ENCODE measurements at regions not wholly inside any gene's neighbourhood (a gene's known extent, or its start where the extent isn't known, plus 50 kb on each side); places are given as distances from the start of the nearest gene placed in this dataset.

- H3K4me1 ChIP-seq (ENCODE audit: insufficient read depth, low read length, poor library complexity, severe bottlenecking), result no peaks in the 10 kb centered on the region
- intact Hi-C loops (cut with micrococcal nuclease; ENCODE audit: unreplicated experiment), result no loop called here
Observed at GRCh38 chr11:11011617-11012016, 153.8 kb upstream of the ZBED5 start.

GRCh38 chr11:11010624-11011127, 152.8 kb upstream of the ZBED5 start:
- CTCF ChIA-PET (ENCODE audit: unreplicated experiment), result interaction anchor here (1.2 kb wide), 1 partner anchor 77 kb away, joined by 4 read pairs; no protein-coding TSS in a partner anchor
- POLR2A ChIA-PET, result no interaction called here
- H3K36me3 ChIP-seq (ENCODE audit: insufficient read depth, low read length), result no peaks in the 10 kb centered on the region
- H3K79me2 ChIP-seq (ENCODE audit: insufficient read depth, low read depth, low read length), result no peaks in the 10 kb centered on the region
- TF ChIP-seq CTCF (conservative IDR thresholded peaks at IDR 0.05; ENCODE audit: low read length), result no peak
- no peak for TF ChIP-seq EZH2phosphoT487 (IDR thresholded peaks at IDR 0.05; ENCODE audit: borderline replicate concordance, low read depth, low read length)
- no peaks in the 10 kb centered on the region for H3K9me2 ChIP-seq (ENCODE audit: insufficient read depth, low read length)
- no peak overlapping the region for H2AFZ ChIP-seq (ENCODE audit: low read length)
- H3K4me2 ChIP-seq (ENCODE audit: low read length), result no peak overlapping the region
- H3K9me3 ChIP-seq (ENCODE audit: low read length), result no peaks in the 10 kb centered on the region
- intact Hi-C loops (cut with micrococcal nuclease; ENCODE audit: unreplicated experiment), result no loop called here
- H3K4me3 ChIP-seq (ENCODE audit: low read depth, low read length, poor library complexity, severe bottlenecking), result no peak overlapping the region
- no TSS peak for BruUV-seq (replicated peaks)
- no peaks in the 10 kb centered on the region for H4K20me1 ChIP-seq (ENCODE audit: insufficient read depth, low read length)
- DNase-seq (ENCODE audit: low spot score), result no peak
- H3K4me1 ChIP-seq (ENCODE audit: insufficient read depth, low read length, poor library complexity, severe bottlenecking), result no peaks in the 10 kb centered on the region
- no peak overlapping the region for H3K27ac ChIP-seq (ENCODE audit: low read depth, low read length, poor library complexity, severe bottlenecking)

More at GRCh38 chr11:11011617-11012016, 153.8 kb upstream of the ZBED5 start:
- H3K4me3 ChIP-seq (ENCODE audit: low read depth, low read length, poor library complexity, severe bottlenecking), result no peak overlapping the region
- H3K79me2 ChIP-seq (ENCODE audit: insufficient read depth, low read depth, low read length), result no peaks in the 10 kb centered on the region
- no peak overlapping the region for H2AFZ ChIP-seq (ENCODE audit: low read length)
- H3K9me3 ChIP-seq (ENCODE audit: low read length), result no peaks in the 10 kb centered on the region
- H3K27ac ChIP-seq (ENCODE audit: low read depth, low read length, poor library complexity, severe bottlenecking), result no peak overlapping the region
- TF ChIP-seq CTCF (conservative IDR thresholded peaks at IDR 0.05; ENCODE audit: low read length) (no peak), EZH2phosphoT487 (IDR thresholded peaks at IDR 0.05; ENCODE audit: borderline replicate concordance, low read depth, low read length) (no peak)
- BruUV-seq (replicated peaks), result no TSS peak
- H3K4me2 ChIP-seq (ENCODE audit: low read length), result no peak overlapping the region
- CTCF ChIA-PET (ENCODE audit: unreplicated experiment), result no interaction called here
- POLR2A ChIA-PET, result no interaction called here
- H4K20me1 ChIP-seq (ENCODE audit: insufficient read depth, low read length), result no peaks in the 10 kb centered on the region
- H3K36me3 ChIP-seq (ENCODE audit: insufficient read depth, low read length), result no peaks in the 10 kb centered on the region
- H3K9me2 ChIP-seq (ENCODE audit: insufficient read depth, low read length), result no peaks in the 10 kb centered on the region
- DNase-seq (ENCODE audit: low spot score), result no peak

- Histone ChIP-seq H2AFZ (ENCODE audit: low read length) (no peak overlapping the region), H3K4me2 (ENCODE audit: low read length) (no peak overlapping the region), H3K4me3 (ENCODE audit: low read depth, low read length, poor library complexity, severe bottlenecking) (no peak overlapping the region), H3K9me2 (ENCODE audit: insufficient read depth, low read length) (no peaks in the 10 kb centered on the region), H4K20me1 (ENCODE audit: insufficient read depth, low read length) (no peaks in the 10 kb centered on the region), H3K4me1 (ENCODE audit: insufficient read depth, low read length, poor library complexity, severe bottlenecking) (no peaks in the 10 kb centered on the region), H3K36me3 (ENCODE audit: insufficient read depth, low read length) (no peaks in the 10 kb centered on the region), H3K9me3 (ENCODE audit: low read length) (no peaks in the 10 kb centered on the region), H3K79me2 (ENCODE audit: insufficient read depth, low read depth, low read length) (no peaks in the 10 kb centered on the region), H3K27ac (ENCODE audit: low read depth, low read length, poor library complexity, severe bottlenecking) (no peak overlapping the region)
- ChIA-PET POLR2A (interaction anchor here (1.2 kb wide), 1 partner anchor 9 kb away, joined by 4 read pairs; no protein-coding TSS in a partner anchor), CTCF (ENCODE audit: unreplicated experiment) (no interaction called here)
- intact Hi-C loops (cut with micrococcal nuclease; ENCODE audit: unreplicated experiment), result no loop called here
- no TSS peak for BruUV-seq (replicated peaks)
- DNase-seq (ENCODE audit: low spot score), result no peak
- TF ChIP-seq CTCF (conservative IDR thresholded peaks at IDR 0.05; ENCODE audit: low read length), result no peak
- TF ChIP-seq EZH2phosphoT487 (IDR thresholded peaks at IDR 0.05; ENCODE audit: borderline replicate concordance, low read depth, low read length), result no peak
Observed at GRCh38 chr11:11009179-11009578, 151.3 kb upstream of the ZBED5 start.

Measured in OCI-LY7 (cell line).